ENCODE measurements at regions not wholly inside any gene's neighbourhood (a gene's known extent, or its start where the extent isn't known, plus 50 kb on each side); places are given as distances from the start of the nearest gene placed in this dataset.

DNA sequence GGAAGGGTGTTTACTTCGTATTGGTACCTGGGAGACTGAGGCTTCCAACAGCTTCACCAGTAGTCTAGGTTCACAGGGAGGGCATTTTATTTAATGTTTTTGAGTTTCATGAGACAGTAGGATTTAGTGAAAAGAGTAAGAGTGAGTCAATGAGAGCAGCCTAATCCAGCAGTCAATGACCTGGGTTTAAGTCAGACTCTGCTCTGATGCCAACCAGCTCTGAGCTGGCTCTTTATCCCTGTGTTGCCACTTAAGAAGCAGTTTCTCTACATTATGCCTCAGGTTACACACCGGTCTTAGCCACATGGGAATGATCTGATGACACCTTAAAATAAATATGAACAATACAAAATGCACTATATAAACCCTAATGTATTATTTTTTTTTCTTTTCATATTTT, 59.4 kb upstream of the KCNMB2 start:
- Histone ChIP-seq H3K9me3 (ENCODE audit: control insufficient read depth, insufficient read depth, low read length) (no peaks in the 10 kb centered on the region), H3K27me3 (ENCODE audit: control insufficient read depth, insufficient read depth, low read length) (no peaks in the 10 kb centered on the region), H3K4me3 (ENCODE audit: low read depth, low read length) (no peak overlapping the region), H3K27ac (ENCODE audit: low read depth, low read length) (no peak overlapping the region)
- TF ChIP-seq, protein P1, sequence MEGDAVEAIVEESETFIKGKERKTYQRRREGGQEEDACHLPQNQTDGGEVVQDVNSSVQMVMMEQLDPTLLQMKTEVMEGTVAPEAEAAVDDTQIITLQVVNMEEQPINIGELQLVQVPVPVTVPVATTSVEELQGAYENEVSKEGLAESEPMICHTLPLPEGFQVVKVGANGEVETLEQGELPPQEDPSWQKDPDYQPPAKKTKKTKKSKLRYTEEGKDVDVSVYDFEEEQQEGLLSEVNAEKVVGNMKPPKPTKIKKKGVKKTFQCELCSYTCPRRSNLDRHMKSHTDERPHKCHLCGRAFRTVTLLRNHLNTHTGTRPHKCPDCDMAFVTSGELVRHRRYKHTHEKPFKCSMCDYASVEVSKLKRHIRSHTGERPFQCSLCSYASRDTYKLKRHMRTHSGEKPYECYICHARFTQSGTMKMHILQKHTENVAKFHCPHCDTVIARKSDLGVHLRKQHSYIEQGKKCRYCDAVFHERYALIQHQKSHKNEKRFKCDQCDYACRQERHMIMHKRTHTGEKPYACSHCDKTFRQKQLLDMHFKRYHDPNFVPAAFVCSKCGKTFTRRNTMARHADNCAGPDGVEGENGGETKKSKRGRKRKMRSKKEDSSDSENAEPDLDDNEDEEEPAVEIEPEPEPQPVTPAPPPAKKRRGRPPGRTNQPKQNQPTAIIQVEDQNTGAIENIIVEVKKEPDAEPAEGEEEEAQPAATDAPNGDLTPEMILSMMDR (IDR thresholded peaks at IDR 0.05; ENCODE audit: low read depth, low read length): no peak
- CTCF ChIA-PET: no interaction called here
- DNase-seq (ENCODE audit: low read depth, low spot score): no peak
- POLR2A ChIA-PET: no interaction called here

DNA sequence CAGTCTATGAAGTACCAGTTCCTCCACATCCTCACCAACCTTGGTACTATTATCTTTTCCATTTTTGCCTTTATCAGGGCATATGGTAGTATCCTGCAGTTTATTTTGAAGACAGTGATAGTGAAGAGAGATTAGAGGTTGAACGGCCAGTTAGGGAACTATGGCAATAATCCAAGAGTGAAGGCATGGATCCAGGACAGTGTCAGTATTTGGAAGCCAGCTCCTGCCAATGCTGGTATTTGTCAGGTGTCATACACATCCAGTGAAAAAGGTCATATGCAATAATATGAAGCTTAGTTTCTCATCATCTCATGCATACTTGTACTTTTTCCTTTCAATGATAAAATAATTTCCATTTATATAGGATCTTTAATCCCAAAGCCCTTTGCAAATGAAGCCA, 56.8 kb upstream of the KCNMB2 start:
- Histone ChIP-seq H3K27ac (ENCODE audit: low read depth, low read length) (no peak overlapping the region), H3K4me3 (ENCODE audit: low read depth, low read length) (no peak overlapping the region), H3K9me3 (ENCODE audit: control insufficient read depth, insufficient read depth, low read length) (no peaks in the 10 kb centered on the region), H3K27me3 (ENCODE audit: control insufficient read depth, insufficient read depth, low read length) (no peaks in the 10 kb centered on the region)
- POLR2A ChIA-PET: no interaction called here
- CTCF ChIA-PET: no interaction called here
- TF ChIP-seq, protein P1 (IDR thresholded peaks at IDR 0.05; ENCODE audit: low read depth, low read length): no peak
- no peak for DNase-seq (ENCODE audit: low read depth, low spot score)

DNA sequence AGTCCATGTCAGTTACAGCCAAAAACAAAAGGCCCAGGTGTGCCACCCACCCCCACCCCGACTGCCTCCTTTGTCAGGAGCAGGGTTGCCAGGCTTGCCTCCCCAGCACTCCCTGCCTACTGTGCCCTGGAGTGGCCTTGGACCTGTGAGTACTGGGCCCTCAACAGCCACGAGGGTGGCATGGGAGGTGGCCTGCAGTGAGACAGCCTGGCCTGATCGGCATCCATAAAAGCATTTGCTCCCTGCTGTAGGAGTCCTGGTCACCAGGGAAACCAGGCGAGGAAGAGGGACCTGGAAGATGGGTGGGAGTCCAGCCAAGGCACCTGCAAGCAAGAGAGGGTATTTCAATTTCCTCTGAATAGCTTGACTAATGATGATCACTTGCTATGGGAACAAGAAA, 56.4 kb upstream of the KCNMB2 start:
- Histone ChIP-seq H3K27ac (ENCODE audit: low read depth, low read length) (no peak overlapping the region), H3K4me3 (ENCODE audit: low read depth, low read length) (no peak overlapping the region), H3K27me3 (ENCODE audit: control insufficient read depth, insufficient read depth, low read length) (no peaks in the 10 kb centered on the region), H3K9me3 (ENCODE audit: control insufficient read depth, insufficient read depth, low read length) (no peaks in the 10 kb centered on the region)
- no peak for DNase-seq (ENCODE audit: low read depth, low spot score)
- ChIA-PET CTCF (no interaction called here), POLR2A (no interaction called here)
- TF ChIP-seq, protein P1 (IDR thresholded peaks at IDR 0.05; ENCODE audit: low read depth, low read length): no peak

DNA sequence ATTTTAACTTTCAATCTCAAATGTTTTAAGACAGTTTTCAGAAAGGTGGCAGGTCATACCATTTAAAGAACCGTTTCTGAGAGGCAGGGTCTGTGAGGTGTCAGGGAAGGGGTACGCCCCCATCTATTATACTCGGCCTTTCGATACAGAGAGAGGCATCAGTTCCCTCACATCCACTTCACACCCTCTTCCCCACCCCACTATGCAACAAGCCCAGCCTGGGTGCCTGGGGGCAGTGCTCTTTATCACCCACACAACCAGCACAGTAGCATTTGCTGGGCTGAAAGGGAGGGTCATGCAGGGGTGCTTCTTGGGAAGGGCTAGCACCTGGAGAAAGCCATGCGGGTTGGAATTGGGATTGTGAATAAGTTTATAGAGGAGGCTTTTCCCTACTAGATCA, 56.0 kb upstream of the KCNMB2 start:
- no peak overlapping the region for H3K4me3 ChIP-seq (ENCODE audit: low read depth, low read length)
- TF ChIP-seq, protein P1 (IDR thresholded peaks at IDR 0.05; ENCODE audit: low read depth, low read length): no peak
- POLR2A ChIA-PET: no interaction called here
- no peak overlapping the region for H3K27ac ChIP-seq (ENCODE audit: low read depth, low read length)
- no peak for DNase-seq (ENCODE audit: low read depth, low spot score)
- H3K9me3 ChIP-seq (ENCODE audit: control insufficient read depth, insufficient read depth, low read length): no peaks in the 10 kb centered on the region
- no peaks in the 10 kb centered on the region for H3K27me3 ChIP-seq (ENCODE audit: control insufficient read depth, insufficient read depth, low read length)
- CTCF ChIA-PET: no interaction called here

DNA sequence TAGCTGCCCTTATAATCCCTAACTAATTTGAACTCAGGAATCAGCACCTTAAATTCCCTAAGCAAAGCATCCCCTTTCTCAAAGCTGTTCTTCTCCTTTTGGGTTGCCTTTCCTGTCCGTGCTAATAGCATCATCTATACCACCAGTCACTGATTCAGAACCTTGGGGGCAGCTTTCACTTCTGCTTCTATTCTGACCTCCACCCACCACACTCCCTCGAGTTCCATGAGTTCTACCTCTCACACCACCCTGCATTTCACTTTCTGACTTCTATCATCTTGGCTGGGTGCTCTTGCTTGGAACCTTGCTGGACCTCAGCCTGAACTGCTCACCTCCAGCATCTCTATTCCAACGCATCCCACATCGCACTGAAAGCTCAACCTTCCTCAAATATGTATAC, 55.4 kb upstream of the KCNMB2 start:
- POLR2A ChIA-PET: no interaction called here
- CTCF ChIA-PET: no interaction called here

More for the DNA sequence above, 55.4 kb upstream of the KCNMB2 start:
- Histone ChIP-seq H3K27me3 (ENCODE audit: control insufficient read depth, insufficient read depth, low read length) (no peaks in the 10 kb centered on the region), H3K9me3 (ENCODE audit: control insufficient read depth, insufficient read depth, low read length) (no peaks in the 10 kb centered on the region), H3K4me3 (ENCODE audit: low read depth, low read length) (no peak overlapping the region), H3K27ac (ENCODE audit: low read depth, low read length) (no peak overlapping the region)
- TF ChIP-seq, protein P1 (IDR thresholded peaks at IDR 0.05; ENCODE audit: low read depth, low read length): no peak
- DNase-seq (ENCODE audit: low read depth, low spot score): no peak
